ENCODE measurements at regions not wholly inside any gene's neighbourhood (a gene's known extent, or its start where the extent isn't known, plus 50 kb on each side); places are given as distances from the start of the nearest gene placed in this dataset.

DNA sequence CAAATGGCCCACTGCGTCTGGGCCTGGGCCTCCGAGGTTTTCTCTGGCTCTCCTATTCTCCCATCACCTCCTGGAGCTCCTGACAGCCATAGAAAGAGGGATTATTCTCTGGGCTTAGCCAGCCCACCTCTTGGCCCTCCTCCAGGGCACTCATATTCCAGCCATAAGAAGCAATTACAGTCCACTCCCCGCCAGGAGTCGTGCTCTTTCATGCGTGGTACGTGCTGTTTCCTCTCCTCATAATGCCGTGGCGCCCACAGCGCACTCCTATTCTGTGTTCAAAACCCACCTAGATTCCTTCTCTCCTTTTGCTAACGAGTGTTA, 240.8 kb upstream of the ZNF462 start:
- Mint-ChIP-seq H3K9me3 (ENCODE audit: low read depth, unreplicated experiment) (no peaks in the 10 kb centered on the region), H3K27me3 (ENCODE audit: unreplicated experiment) (peaks cover 4% of the 10 kb centered on the region), H3K4me3 (ENCODE audit: low read depth, unreplicated experiment) (no peak overlapping the region), H3K4me1 (ENCODE audit: low read depth, unreplicated experiment) (no peaks in the 10 kb centered on the region), H3K36me3 (ENCODE audit: insufficient read depth, unreplicated experiment) (no peaks in the 10 kb centered on the region), H3K27ac (ENCODE audit: unreplicated experiment) (no peak overlapping the region)
- TF ChIP-seq, protein P1, sequence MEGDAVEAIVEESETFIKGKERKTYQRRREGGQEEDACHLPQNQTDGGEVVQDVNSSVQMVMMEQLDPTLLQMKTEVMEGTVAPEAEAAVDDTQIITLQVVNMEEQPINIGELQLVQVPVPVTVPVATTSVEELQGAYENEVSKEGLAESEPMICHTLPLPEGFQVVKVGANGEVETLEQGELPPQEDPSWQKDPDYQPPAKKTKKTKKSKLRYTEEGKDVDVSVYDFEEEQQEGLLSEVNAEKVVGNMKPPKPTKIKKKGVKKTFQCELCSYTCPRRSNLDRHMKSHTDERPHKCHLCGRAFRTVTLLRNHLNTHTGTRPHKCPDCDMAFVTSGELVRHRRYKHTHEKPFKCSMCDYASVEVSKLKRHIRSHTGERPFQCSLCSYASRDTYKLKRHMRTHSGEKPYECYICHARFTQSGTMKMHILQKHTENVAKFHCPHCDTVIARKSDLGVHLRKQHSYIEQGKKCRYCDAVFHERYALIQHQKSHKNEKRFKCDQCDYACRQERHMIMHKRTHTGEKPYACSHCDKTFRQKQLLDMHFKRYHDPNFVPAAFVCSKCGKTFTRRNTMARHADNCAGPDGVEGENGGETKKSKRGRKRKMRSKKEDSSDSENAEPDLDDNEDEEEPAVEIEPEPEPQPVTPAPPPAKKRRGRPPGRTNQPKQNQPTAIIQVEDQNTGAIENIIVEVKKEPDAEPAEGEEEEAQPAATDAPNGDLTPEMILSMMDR (IDR thresholded peaks at IDR 0.05; ENCODE audit: unreplicated experiment) = no peak
- intact Hi-C loops (cut with micrococcal nuclease; ENCODE audit: unreplicated experiment) = no loop called here
- no peak for DNase-seq
- CTCF ChIA-PET = no interaction called here
- no TSS peak for BruUV-seq (replicated peaks)

DNA sequence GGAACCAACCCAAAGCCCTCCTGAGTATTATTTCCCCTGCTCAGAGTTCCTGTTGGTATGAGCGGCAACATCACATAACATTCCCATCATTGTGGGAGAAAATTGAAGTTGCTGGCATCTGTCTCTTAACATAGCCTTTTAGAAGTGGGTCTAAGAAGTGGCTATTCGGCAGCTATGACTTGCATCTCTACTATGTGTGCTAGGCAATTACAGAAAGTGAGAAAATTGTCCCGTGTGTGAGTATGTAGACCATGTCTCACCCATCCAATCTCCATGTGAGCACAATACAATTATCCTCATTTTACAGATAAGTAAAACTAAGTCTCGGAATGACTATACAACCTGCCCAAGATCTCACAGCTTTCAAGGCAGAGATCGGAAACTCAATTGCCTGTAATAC, 239.4 kb upstream of the ZNF462 start:
- Mint-ChIP-seq H3K4me1 (ENCODE audit: low read depth, unreplicated experiment) (no peaks in the 10 kb centered on the region), H3K27ac (ENCODE audit: unreplicated experiment) (no peak overlapping the region), H3K27me3 (ENCODE audit: unreplicated experiment) (no peaks in the 10 kb centered on the region), H3K36me3 (ENCODE audit: insufficient read depth, unreplicated experiment) (no peaks in the 10 kb centered on the region), H3K4me3 (ENCODE audit: low read depth, unreplicated experiment) (no peak overlapping the region), H3K9me3 (ENCODE audit: low read depth, unreplicated experiment) (no peaks in the 10 kb centered on the region)
- CTCF ChIA-PET = no interaction called here
- no peak for DNase-seq
- BruUV-seq (replicated peaks) = no TSS peak
- intact Hi-C loops (cut with micrococcal nuclease; ENCODE audit: unreplicated experiment) = no loop called here
- TF ChIP-seq, protein P1 (IDR thresholded peaks at IDR 0.05; ENCODE audit: unreplicated experiment) = no peak

DNA sequence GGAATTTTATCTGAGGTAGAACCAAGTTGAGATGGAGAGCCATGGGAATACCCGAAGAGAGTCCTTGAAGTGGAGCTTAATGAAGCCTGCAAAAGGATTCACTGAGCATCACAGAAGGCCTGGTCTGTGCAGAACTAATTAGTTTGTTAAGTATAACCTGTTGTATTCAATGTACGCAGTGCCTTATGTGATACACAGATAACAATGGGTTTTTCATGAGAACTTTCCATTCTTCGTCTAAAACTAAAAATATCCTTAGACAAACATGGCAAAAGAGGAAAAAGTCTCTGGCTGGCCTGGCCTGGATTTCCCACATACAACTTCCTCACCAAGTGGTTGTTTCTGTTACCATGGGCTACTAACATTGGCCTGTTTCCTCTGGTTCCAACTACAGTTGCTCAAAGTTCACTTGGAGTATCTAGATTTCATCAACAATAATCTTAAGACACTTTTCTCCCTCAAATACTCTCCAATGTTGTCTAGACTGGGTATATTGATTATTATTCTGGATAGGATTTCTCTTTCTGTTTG, 237.6 kb upstream of the ZNF462 start:
- CTCF ChIA-PET = interaction anchor here (0.6 kb wide), 1 partner anchor 9 kb away, joined by 4 read pairs; no protein-coding TSS in a partner anchor
- Mint-ChIP-seq H3K4me3 (ENCODE audit: low read depth, unreplicated experiment) (no peak overlapping the region), H3K4me1 (ENCODE audit: low read depth, unreplicated experiment) (no peaks in the 10 kb centered on the region), H3K9me3 (ENCODE audit: low read depth, unreplicated experiment) (peaks cover 2% of the 10 kb centered on the region), H3K36me3 (ENCODE audit: insufficient read depth, unreplicated experiment) (no peaks in the 10 kb centered on the region), H3K27me3 (ENCODE audit: unreplicated experiment) (no peaks in the 10 kb centered on the region), H3K27ac (ENCODE audit: unreplicated experiment) (no peak overlapping the region)
- no TSS peak for BruUV-seq (replicated peaks)
- TF ChIP-seq, protein P1 (IDR thresholded peaks at IDR 0.05; ENCODE audit: unreplicated experiment) = no peak
- intact Hi-C loops (cut with micrococcal nuclease; ENCODE audit: unreplicated experiment) = no loop called here
- no peak for DNase-seq

DNA sequence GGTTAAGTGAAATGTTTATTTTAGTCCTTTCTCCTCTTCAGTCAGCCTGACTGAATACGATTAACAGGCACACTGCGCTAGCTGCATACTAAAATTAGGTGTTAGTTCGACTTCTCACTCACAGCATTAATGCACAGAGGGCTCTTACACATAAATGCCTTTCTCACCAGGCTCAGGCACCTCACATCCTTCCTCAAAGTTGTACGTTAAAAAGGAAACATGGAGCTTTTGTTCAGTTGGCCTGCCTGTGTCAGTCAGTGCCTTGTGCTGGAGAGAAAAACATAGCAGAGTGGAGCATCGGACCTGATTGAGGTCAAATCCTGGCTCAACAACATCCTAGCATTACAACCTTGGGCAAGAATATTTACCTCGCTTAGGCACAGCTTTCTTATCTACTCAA, 236.0 kb upstream of the ZNF462 start:
- H3K4me1 Mint-ChIP-seq (ENCODE audit: low read depth, unreplicated experiment) = peaks cover 7% of the 10 kb centered on the region
- no peak overlapping the region for H3K4me3 Mint-ChIP-seq (ENCODE audit: low read depth, unreplicated experiment)
- intact Hi-C loops (cut with micrococcal nuclease; ENCODE audit: unreplicated experiment) = no loop called here
- TF ChIP-seq, protein P1 (IDR thresholded peaks at IDR 0.05; ENCODE audit: unreplicated experiment) = no peak
- CTCF ChIA-PET = no interaction called here
- H3K27ac Mint-ChIP-seq (ENCODE audit: unreplicated experiment) = no peak overlapping the region
- no peaks in the 10 kb centered on the region for H3K36me3 Mint-ChIP-seq (ENCODE audit: insufficient read depth, unreplicated experiment)
- no TSS peak for BruUV-seq (replicated peaks)
- H3K27me3 Mint-ChIP-seq (ENCODE audit: unreplicated experiment) = no peaks in the 10 kb centered on the region
- DNase-seq = no peak
- peaks cover 3% of the 10 kb centered on the region for H3K9me3 Mint-ChIP-seq (ENCODE audit: low read depth, unreplicated experiment)
